WTC11 (cell line): ENCODE measurements at regions not wholly inside any gene's neighbourhood (a gene's known extent, or its start where the extent isn't known, plus 50 kb on each side); places are given as distances from the start of the nearest gene placed in this dataset.

ENCODE experiments used
- ATAC-seq: fragments of 200-7000 bp; cut with Tn5 transposase; 2 replicates; pipeline ENCODE4 v1.10.0; 2021; ENCODE audit warnings: mild to moderate bottlenecking, moderate library complexity
- CTCF ChIA-PET: fragments of 300-600 bp; sonication (Branson Sonifier 250); formaldehyde crosslinking; loops from one replicate; lab custom pipeline; 2021; ENCODE audit warnings: antibody characterized with exemption; lab: Charles Lee
- POLR2A ChIA-PET: fragments of 350-600 bp; sonication (Branson Sonifier 250); formaldehyde crosslinking; loops from one replicate; lab custom pipeline; 2021; ENCODE audit warnings: antibody characterized with exemption; lab: Charles Lee
- DNase-seq: peaks from one replicate; pipeline ENCODE4 v3.0.0; 2021; ENCODE audit warnings: low spot score
- H3K27ac Mint-ChIP-seq: 2 replicates; pipeline ENCODE4 v1.8.0; 2021; ENCODE audit warnings: mixed read lengths
- H3K27me3 Mint-ChIP-seq: 2 replicates; pipeline ENCODE4 v1.8.0; 2021; ENCODE audit warnings: low read depth, mild to moderate bottlenecking, moderate library complexity, mixed read lengths
- H3K36me3 Mint-ChIP-seq: 2 replicates; pipeline ENCODE4 v1.8.0; 2021; ENCODE audit warnings: mixed read lengths
- H3K4me1 Mint-ChIP-seq: 2 replicates; pipeline ENCODE4 v1.8.0; 2022; ENCODE audit warnings: mixed read lengths
- H3K4me3 Mint-ChIP-seq: 2 replicates; pipeline ENCODE4 v1.8.0; 2021; ENCODE audit warnings: mild to moderate bottlenecking, moderate library complexity, mixed read lengths
- H3K9me3 Mint-ChIP-seq: 2 replicates; pipeline ENCODE4 v1.8.0; 2021; ENCODE audit warnings: mixed read lengths
- AR ChIP-seq: fragments of 250-450 bp; sonication (Bioruptor Pico); IDR thresholded peaks from 2 replicates; pipeline ENCODE4 v1.9.0; 2021; ENCODE audit warnings: mild to moderate bottlenecking
- CREB1 ChIP-seq: sonication (generic); formaldehyde crosslinking; IDR thresholded peaks from 2 replicates; pipeline ENCODE4 v1.8.0; 2023; ENCODE audit warnings: mild to moderate bottlenecking, missing genetic modification reagents
- ESRRA ChIP-seq: sonication (generic); formaldehyde crosslinking; IDR thresholded peaks from 2 replicates; pipeline ENCODE4 v1.8.1; 2022; ENCODE audit warnings: mild to moderate bottlenecking, missing genetic modification reagents, borderline replicate concordance
- FOXK1 ChIP-seq: sonication (generic); formaldehyde crosslinking; IDR thresholded peaks from 2 replicates; pipeline ENCODE4 v1.8.0; 2022; ENCODE audit warnings: mild to moderate bottlenecking, moderate library complexity, missing genetic modification reagents
- FOXP4 ChIP-seq: sonication (generic); formaldehyde crosslinking; IDR thresholded peaks from 2 replicates; pipeline ENCODE4 v1.8.0; 2022; ENCODE audit warnings: mild to moderate bottlenecking, missing genetic modification reagents
- GABPB1 ChIP-seq: sonication (generic); formaldehyde crosslinking; IDR thresholded peaks from 2 replicates; pipeline ENCODE4 v1.8.1; 2023; ENCODE audit warnings: mild to moderate bottlenecking, missing genetic modification reagents
- NR2C2 ChIP-seq: sonication (generic); formaldehyde crosslinking; IDR thresholded peaks from 2 replicates; pipeline ENCODE4 v1.8.0; 2022; ENCODE audit warnings: mild to moderate bottlenecking, missing genetic modification reagents
- SMAD4 ChIP-seq: sonication (generic); formaldehyde crosslinking; IDR thresholded peaks from 2 replicates; pipeline ENCODE4 v1.8.0; 2022; ENCODE audit warnings: mild to moderate bottlenecking, missing genetic modification reagents
- SOX15 ChIP-seq: fragments of 250-450 bp; sonication (Bioruptor Pico); IDR thresholded peaks from 2 replicates; pipeline ENCODE4 v1.9.0; 2021; ENCODE audit warnings: mild to moderate bottlenecking
- TCF7 ChIP-seq: sonication (generic); formaldehyde crosslinking; IDR thresholded peaks from 2 replicates; pipeline ENCODE4 v1.8.0; 2022; ENCODE audit warnings: mild to moderate bottlenecking, low read depth, missing genetic modification reagents, moderate library complexity
- TEAD1 ChIP-seq: sonication (generic); formaldehyde crosslinking; IDR thresholded peaks from 2 replicates; pipeline ENCODE4 v1.8.0; 2022; ENCODE audit warnings: mild to moderate bottlenecking, missing genetic modification reagents
- TF ChIP-seq, protein P1 (sequence below): sonication (generic); formaldehyde crosslinking; IDR thresholded peaks from 2 replicates; pipeline ENCODE4 v1.8.0; 2022; ENCODE audit warnings: mild to moderate bottlenecking, missing genetic modification reagents
- TF ChIP-seq, protein P2 (sequence below): sonication (generic); formaldehyde crosslinking; IDR thresholded peaks from 2 replicates; pipeline ENCODE4 v1.8.0; 2023; ENCODE audit warnings: missing genetic modification reagents, mild to moderate bottlenecking, borderline replicate concordance
- TF ChIP-seq, protein P3 (sequence below): sonication (generic); formaldehyde crosslinking; IDR thresholded peaks from 2 replicates; pipeline ENCODE4 v1.8.1; 2023; ENCODE audit warnings: mild to moderate bottlenecking, missing genetic modification reagents, borderline replicate concordance
- TF ChIP-seq, protein P4 (sequence below): fragments of 250-450 bp; sonication (Bioruptor Pico); conservative IDR thresholded peaks from 2 replicates; pipeline ENCODE4 v1.9.0; 2021; ENCODE audit warnings: mild to moderate bottlenecking

DNA sequence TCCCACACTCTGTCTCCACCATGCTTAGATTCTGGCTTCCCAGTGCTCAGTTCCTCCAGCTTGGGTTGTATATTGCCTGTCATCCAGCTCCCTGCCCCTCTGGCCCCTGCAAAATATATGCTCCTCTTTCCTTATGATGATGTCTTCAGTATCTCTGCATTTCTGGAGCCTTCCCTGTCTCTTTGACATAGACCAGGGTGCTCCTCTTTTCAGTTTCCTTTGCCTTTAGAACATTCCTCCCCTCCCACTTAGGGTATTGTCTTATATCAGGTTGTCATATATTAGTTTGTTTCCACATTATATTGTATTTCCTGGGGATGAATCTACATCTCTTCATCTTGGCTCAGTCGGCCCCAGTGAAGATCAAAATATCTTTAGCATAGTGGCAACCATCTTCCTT lies 526.4 kb downstream of the MID1IP1 start:
- peaks cover 5% of the 10 kb centered on the region for H3K27me3 Mint-ChIP-seq
- H3K4me3 Mint-ChIP-seq = no peak overlapping the region
- no peaks in the 10 kb centered on the region for H3K36me3 Mint-ChIP-seq
- CTCF ChIA-PET = no interaction called here
- POLR2A ChIA-PET = no interaction called here
- no peaks in the 10 kb centered on the region for H3K4me1 Mint-ChIP-seq
- no peak overlapping the region for H3K27ac Mint-ChIP-seq
- DNase-seq (no peak), ATAC-seq (no peak)
- H3K9me3 Mint-ChIP-seq = no peaks in the 10 kb centered on the region
- TF ChIP-seq FOXP4 (CRISPR knock-in tag) (no peak), ESRRA (CRISPR knock-in tag) (no peak)

DNA sequence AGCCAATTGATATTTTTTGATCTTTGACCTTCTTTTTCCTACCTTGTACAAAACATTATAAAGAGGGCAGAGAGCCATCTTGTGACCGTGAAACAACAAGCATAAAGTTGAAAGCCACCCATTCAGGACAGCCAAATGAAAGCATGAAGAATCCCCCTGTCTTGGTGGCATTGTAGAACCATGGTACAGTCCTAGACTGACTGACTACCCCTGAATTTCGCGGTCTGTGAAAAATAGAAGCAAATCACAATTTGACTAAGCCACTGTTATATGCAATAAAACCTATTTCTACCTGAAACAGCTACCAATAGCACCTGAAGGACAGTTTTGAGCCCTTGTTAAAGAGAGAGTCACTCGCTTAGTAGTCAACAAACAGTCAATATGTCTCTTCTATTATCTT lies 527.4 kb downstream of the MID1IP1 start:
- H3K27ac Mint-ChIP-seq = no peak overlapping the region
- no peaks in the 10 kb centered on the region for H3K36me3 Mint-ChIP-seq
- no peak for ATAC-seq
- no peaks in the 10 kb centered on the region for H3K4me1 Mint-ChIP-seq
- POLR2A ChIA-PET = no interaction called here
- CTCF ChIA-PET = no interaction called here
- H3K27me3 Mint-ChIP-seq = peaks cover 5% of the 10 kb centered on the region
- TF ChIP-seq SOX15 (CRISPR knock-in tag) (no peak), CREB1 (no peak), ESRRA (CRISPR knock-in tag) (no peak), GABPB1 (no peak), AR (CRISPR knock-in tag) (no peak), TCF7 (CRISPR knock-in tag) (no peak), SMAD4 (CRISPR knock-in tag) (no peak)
- TF ChIP-seq, protein P1, sequence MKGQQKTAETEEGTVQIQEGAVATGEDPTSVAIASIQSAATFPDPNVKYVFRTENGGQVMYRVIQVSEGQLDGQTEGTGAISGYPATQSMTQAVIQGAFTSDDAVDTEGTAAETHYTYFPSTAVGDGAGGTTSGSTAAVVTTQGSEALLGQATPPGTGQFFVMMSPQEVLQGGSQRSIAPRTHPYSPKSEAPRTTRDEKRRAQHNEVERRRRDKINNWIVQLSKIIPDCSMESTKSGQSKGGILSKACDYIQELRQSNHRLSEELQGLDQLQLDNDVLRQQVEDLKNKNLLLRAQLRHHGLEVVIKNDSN (CRISPR knock-in tag) = no peak
- TF ChIP-seq, protein P2, sequence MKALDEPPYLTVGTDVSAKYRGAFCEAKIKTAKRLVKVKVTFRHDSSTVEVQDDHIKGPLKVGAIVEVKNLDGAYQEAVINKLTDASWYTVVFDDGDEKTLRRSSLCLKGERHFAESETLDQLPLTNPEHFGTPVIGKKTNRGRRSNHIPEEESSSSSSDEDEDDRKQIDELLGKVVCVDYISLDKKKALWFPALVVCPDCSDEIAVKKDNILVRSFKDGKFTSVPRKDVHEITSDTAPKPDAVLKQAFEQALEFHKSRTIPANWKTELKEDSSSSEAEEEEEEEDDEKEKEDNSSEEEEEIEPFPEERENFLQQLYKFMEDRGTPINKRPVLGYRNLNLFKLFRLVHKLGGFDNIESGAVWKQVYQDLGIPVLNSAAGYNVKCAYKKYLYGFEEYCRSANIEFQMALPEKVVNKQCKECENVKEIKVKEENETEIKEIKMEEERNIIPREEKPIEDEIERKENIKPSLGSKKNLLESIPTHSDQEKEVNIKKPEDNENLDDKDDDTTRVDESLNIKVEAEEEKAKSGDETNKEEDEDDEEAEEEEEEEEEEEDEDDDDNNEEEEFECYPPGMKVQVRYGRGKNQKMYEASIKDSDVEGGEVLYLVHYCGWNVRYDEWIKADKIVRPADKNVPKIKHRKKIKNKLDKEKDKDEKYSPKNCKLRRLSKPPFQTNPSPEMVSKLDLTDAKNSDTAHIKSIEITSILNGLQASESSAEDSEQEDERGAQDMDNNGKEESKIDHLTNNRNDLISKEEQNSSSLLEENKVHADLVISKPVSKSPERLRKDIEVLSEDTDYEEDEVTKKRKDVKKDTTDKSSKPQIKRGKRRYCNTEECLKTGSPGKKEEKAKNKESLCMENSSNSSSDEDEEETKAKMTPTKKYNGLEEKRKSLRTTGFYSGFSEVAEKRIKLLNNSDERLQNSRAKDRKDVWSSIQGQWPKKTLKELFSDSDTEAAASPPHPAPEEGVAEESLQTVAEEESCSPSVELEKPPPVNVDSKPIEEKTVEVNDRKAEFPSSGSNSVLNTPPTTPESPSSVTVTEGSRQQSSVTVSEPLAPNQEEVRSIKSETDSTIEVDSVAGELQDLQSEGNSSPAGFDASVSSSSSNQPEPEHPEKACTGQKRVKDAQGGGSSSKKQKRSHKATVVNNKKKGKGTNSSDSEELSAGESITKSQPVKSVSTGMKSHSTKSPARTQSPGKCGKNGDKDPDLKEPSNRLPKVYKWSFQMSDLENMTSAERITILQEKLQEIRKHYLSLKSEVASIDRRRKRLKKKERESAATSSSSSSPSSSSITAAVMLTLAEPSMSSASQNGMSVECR (CRISPR knock-in tag) = no peak
- TF ChIP-seq, all 79 proteins: peak for 0
- Mint-ChIP-seq H3K9me3 (no peaks in the 10 kb centered on the region), H3K4me3 (no peak overlapping the region)
- no peak for DNase-seq

- no peak for DNase-seq
- ATAC-seq = no peak
- H3K27me3 Mint-ChIP-seq = peaks cover 5% of the 10 kb centered on the region
- no peak overlapping the region; the same call in 1 of the 2 replicates for H3K27ac Mint-ChIP-seq
- ChIA-PET CTCF (no interaction called here), POLR2A (no interaction called here)
- no peaks in the 10 kb centered on the region for H3K9me3 Mint-ChIP-seq
- no peaks in the 10 kb centered on the region for H3K36me3 Mint-ChIP-seq
- no peak overlapping the region for H3K4me3 Mint-ChIP-seq
- H3K4me1 Mint-ChIP-seq = no peaks in the 10 kb centered on the region
- TF ChIP-seq, protein P3, sequence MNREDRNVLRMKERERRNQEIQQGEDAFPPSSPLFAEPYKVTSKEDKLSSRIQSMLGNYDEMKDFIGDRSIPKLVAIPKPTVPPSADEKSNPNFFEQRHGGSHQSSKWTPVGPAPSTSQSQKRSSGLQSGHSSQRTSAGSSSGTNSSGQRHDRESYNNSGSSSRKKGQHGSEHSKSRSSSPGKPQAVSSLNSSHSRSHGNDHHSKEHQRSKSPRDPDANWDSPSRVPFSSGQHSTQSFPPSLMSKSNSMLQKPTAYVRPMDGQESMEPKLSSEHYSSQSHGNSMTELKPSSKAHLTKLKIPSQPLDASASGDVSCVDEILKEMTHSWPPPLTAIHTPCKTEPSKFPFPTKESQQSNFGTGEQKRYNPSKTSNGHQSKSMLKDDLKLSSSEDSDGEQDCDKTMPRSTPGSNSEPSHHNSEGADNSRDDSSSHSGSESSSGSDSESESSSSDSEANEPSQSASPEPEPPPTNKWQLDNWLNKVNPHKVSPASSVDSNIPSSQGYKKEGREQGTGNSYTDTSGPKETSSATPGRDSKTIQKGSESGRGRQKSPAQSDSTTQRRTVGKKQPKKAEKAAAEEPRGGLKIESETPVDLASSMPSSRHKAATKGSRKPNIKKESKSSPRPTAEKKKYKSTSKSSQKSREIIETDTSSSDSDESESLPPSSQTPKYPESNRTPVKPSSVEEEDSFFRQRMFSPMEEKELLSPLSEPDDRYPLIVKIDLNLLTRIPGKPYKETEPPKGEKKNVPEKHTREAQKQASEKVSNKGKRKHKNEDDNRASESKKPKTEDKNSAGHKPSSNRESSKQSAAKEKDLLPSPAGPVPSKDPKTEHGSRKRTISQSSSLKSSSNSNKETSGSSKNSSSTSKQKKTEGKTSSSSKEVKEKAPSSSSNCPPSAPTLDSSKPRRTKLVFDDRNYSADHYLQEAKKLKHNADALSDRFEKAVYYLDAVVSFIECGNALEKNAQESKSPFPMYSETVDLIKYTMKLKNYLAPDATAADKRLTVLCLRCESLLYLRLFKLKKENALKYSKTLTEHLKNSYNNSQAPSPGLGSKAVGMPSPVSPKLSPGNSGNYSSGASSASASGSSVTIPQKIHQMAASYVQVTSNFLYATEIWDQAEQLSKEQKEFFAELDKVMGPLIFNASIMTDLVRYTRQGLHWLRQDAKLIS (CRISPR knock-in tag) = no peak
- TF ChIP-seq TEAD1 (CRISPR knock-in tag) (no peak), SOX15 (CRISPR knock-in tag) (no peak), FOXK1 (no peak), NR2C2 (CRISPR knock-in tag) (no peak)
- TF ChIP-seq, protein P4, sequence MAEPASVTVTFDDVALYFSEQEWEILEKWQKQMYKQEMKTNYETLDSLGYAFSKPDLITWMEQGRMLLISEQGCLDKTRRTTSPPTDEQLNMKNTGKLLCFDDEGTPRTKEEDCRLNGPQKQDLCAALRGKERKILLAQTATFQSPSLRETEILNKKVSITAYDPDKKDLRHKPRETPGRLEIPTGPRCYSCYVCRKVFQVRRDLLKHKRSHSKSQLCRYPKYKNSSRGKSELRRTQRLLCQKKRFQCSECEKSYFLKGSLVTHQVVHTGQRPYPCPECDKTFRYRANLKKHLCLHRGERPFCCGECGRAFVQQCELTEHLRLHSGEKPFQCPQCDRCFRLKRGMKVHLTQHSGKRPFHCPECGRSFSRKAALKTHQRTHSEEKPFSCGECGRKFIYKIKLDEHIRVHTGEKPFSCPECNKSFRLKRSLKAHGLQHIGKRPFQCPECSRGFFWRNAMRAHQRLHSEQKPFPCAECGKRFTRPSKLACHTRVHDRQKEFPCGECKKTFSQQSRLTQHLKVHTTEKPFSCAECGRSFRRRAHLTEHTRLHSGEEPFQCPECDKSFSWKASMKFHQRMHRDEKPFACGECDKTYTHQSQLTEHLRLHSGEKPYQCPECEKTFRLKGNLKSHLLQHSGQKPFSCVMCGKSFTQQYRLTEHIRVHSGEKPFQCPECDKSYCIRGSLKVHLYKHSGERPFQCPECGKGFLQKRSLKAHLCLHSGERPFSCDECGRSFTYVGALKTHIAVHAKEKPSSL (CRISPR knock-in tag) = no peak
These were observed 529.9 kb downstream of the MID1IP1 start for GRCh38 chrX:39331082-39331704.
